HG03354 (cell line): ENCODE measurements at regions not wholly inside any gene's neighbourhood (a gene's known extent, or its start where the extent isn't known, plus 50 kb on each side); places are given as distances from the start of the nearest gene placed in this dataset.

Experiments
- ATAC-seq: cut with Tn5 transposase; IDR thresholded peaks from one replicate; pipeline ENCODE4 v1.9.1; 2021; ENCODE audit warnings: mild to moderate bottlenecking; ENCODE audit not compliant: unreplicated experiment, poor library complexity, severe bottlenecking

DNA sequence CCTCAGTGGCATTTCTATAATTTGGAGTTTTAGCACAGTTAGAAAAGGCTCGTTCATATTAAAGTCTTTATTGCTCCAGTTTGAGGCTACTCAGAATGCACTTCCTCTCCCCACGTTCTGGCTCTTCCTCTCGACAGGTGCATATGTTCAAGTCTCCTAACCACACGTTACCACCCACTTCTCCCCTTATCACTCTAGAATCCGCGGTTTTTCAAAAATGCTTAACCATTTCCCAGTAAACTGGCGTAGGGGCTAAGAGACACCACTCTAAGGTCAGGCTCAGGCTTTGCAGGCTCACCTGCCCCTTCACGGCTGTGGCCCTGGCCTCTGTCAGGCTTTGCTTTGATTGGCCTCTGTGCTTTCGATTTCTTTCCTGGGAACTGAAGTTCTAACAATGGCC, 383.6 kb downstream of the GLRX3 start:
- ATAC-seq = no peak

DNA sequence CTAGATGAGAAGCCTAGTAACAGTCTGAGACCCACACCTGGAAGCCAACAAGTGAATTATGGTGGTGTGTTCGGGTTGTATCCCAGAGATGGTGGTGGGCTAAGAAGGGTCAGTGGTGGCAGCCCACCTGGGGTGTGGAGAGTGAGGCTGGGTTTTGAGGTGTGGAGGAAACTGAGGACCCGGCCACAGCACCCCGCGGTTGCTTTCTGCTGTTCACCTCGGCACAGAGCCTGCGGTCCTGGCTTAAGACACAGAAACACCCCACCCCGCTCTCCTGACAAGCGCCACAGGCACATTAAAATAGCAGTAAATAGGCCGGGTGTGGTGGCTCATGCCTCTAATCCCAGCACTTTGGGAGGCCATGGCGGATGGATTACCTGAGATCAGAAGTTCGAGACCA, 395.1 kb downstream of the GLRX3 start:
- ATAC-seq = no peak

DNA sequence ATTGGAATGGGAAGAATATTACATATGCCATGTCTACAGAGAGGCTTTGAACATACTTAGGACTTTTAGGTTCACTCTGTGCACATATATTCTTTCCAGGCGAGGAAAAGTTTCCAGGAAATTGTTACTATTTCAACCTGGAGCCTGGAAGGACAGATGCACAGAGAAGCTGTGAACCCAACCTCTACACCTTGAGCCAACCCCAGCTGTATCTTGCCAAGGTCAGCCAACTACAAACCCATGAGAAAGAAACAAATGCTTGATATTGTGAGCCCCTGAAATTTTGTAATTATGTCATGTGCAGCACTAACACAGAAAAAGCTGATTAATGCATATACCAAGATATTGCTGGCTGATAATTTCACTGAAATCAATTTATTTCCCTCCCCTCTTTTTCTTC, 404.9 kb downstream of the GLRX3 start:
- ATAC-seq = no peak

DNA sequence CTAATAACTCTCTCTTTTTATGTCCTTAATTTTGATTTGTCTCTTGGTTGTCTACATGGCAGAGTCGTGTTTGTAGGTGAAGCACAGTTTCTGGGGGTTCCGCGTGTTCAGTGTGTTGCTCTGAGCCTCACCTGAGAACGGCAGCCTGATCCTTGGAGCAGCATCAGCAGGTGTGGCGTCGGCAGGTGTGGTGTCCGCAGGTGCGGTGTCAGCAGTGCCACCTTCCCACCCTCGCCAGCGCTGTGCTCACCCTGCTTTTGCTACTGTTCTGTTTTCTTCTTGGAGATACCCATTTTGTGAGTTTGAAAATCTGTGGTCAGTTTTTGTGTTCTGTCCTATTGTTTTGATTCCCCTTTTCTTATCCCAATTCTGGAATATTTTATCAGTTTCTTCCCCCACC, 406.6 kb downstream of the GLRX3 start:
- no peak for ATAC-seq

- ATAC-seq = no peak
Measured at GRCh38 chr10:130543794-130544193, 407.6 kb downstream of the GLRX3 start.

- ATAC-seq = no peak
Measured at GRCh38 chr10:130545122-130545521, 408.9 kb downstream of the GLRX3 start.

- ATAC-seq = no peak
Measured at GRCh38 chr10:130545697-130546096, 409.5 kb downstream of the GLRX3 start.

- ATAC-seq = no peak
Measured at GRCh38 chr10:130546841-130547240, 410.6 kb downstream of the GLRX3 start.

- ATAC-seq = no peak
Measured at GRCh38 chr10:130547368-130547767, 411.2 kb downstream of the GLRX3 start.

DNA sequence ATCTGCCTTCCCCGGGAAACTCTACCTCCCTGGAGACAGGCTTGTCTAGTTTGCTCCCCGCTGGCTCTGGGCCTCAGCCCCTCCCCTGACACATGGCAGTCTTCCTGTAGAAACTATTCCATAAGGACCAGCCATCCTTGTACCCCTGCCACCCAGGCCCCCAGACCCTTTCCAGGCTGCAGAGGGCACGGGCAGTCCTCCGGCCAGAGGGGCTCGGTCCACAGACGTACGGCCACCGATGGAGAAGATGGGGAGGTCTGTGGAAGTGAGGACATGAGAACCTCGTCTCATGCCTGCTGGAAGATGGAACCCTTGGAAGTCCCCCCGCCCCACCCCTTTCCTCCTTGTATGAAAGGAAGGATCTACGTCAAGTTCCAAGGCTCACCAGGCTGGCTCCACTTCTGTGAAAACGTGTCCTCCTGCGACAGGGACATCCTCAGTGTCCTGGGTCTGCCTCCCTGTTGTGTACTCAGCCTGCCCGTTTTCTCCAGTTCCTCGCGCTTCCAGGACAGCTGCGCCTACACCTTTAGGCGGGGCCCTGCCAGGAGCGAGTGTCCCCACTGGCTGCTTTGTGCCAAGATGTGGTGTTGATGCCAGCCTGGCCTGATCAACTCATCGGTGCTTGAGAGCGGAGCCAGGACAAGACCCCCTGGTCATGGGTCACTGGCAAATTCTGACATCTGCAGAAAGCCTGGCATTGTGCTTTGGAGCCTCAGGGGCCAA, 414.9 kb downstream of the GLRX3 start:
- no peak for ATAC-seq

GRCh38 chr10:130551676-130552075, 415.5 kb downstream of the GLRX3 start:
- ATAC-seq = no peak

DNA sequence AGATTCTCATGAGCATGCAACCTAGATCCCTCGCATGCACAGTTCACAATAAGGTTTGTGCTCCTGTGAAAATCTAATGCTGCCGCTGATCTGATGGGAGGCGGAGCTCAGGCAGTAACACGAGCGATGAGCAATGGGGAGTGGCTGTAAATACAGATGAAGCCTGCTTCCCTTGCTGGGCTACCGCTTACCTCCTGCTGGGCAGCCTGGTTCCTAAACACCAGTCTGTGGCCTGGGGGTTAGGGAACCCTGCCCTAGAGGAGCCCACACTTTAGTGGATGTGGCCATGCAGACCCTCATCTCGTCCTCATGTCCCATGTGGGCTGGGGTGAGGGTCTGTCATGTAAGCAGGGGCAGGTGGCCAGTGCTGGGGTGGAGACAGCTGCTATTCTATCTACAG, 417.6 kb downstream of the GLRX3 start:
- ATAC-seq = no peak

DNA sequence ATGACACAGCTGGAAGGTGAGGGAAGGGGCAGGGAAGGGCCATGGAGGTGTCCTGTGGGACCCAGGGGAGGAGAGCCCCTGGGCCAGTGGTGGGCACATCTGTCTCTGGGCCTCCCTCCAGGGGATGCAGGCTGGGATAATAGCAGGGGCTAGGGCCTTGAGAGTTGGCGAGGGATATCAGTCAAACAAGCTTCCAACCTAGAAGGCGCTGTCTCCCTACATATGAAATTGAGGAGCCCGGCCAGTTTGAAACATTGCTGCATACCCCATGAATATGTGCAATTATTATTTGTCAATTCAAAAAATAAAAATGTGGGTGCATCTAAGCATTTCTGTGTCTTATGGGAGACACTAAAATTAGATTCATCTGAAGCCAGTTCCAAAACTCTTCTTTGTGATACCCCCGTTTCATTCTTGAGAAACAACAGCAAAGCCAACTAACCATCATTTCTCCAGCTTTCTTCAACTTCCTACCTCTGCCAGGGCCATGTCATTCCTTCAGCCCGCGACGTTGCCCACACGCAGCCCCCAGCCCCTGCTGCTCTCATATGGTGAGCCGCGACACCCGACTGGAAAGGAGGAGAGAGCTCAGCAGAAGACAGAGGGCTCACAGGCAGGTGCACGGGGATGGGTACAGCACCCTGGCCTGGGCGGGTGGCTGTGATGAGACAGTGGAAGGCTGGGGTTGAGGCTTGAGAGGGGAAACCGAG, 418.7 kb downstream of the GLRX3 start:
- no peak for ATAC-seq

- no peak for ATAC-seq
Measured at GRCh38 chr10:130555411-130555750, 419.2 kb downstream of the GLRX3 start.

- ATAC-seq = no peak
Measured at GRCh38 chr10:130557181-130557845, 421.1 kb downstream of the GLRX3 start.

- ATAC-seq = no peak
Measured at GRCh38 chr10:130558746-130559546, 422.8 kb downstream of the GLRX3 start.

DNA sequence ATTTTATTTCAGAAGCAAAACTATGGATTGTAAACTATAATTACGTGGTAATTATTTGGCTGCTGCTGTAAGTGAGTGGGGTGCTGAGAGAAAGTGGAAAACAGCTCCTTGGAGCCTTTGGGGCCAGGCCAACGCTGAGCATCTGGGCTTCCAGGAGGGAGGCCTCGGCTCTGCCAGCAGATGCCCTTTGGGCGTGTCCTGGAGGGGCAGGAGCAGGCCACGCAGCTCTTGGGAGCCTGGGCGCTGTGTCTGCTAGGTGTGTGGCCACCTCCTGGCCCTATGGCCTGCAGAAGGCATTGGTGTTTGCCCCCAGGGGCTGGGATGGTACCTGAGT, 423.3 kb downstream of the GLRX3 start:
- ATAC-seq = no peak

GRCh38 chr10:130560116-130560515, 423.9 kb downstream of the GLRX3 start:
- no peak for ATAC-seq

- no peak for ATAC-seq
Measured at GRCh38 chr10:130560573-130560972, 424.4 kb downstream of the GLRX3 start.

- no peak for ATAC-seq
Measured at GRCh38 chr10:130561681-130562080, 425.5 kb downstream of the GLRX3 start.
